ENCODE measurements at regions not wholly inside any gene's neighbourhood (a gene's known extent, or its start where the extent isn't known, plus 50 kb on each side); places are given as distances from the start of the nearest gene placed in this dataset.

DNA sequence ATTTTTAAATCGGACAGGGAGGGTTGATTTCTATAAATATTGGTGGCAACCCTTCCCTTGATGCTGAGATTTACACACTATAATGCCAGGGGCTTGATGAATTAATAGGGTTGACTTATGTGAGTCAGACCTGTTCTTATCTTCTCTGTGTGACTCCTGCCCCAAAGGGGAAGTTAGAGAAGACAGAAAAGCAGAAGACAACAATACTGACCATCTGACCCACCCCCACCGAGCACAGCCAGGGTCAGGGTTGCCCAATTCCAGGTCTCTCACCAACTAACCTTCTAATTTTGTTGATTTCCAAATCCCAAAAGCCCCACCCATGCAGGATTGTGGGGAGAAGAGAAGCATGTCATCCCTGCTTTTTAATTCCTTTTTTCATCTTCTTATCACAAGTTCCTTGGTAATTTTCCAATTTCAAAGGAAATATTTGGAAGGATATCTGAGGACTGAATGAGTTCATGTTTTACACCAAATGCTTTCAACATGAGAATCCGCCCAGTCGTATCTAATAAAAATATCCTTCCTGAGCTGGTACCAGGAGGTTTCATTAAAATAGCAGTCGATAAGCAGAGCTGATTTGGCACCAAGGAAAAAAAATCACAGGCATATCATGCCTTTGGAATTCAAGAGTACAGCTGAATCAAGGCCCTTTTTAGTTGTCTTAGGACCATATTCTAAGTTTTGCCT lies 603.4 kb upstream of the CDH11 start:
- no peak for TF ChIP-seq CTCF (conservative IDR thresholded peaks at IDR 0.05; ENCODE audit: low read length)
- no peak for TF ChIP-seq EZH2phosphoT487 (IDR thresholded peaks at IDR 0.05; ENCODE audit: borderline replicate concordance, low read depth, low read length)
